Endothelial cell of umbilical vein (primary cell): ENCODE measurements at regions not wholly inside any gene's neighbourhood (a gene's known extent, or its start where the extent isn't known, plus 50 kb on each side); places are given as distances from the start of the nearest gene placed in this dataset.

ENCODE experiments used
- BruUV-seq: library from RNA; stranded (reverse); fragments of 400-500 nt; replicated peaks from 2 replicates; lab custom pipeline; 2021; lab: Mats Ljungman, UMichigan
- CTCF ChIA-PET: fragments of 300-600, 350-600 bp; sonication (Branson Sonifier 250); formaldehyde crosslinking; loops from one replicate; lab custom pipeline; 2021; ENCODE audit warnings: antibody characterized with exemption, inconsistent platforms; lab: Charles Lee
- POLR2A ChIA-PET: fragments of 300-600, 350-600 bp; sonication (Branson Sonifier 250); formaldehyde crosslinking; loops from one replicate; lab custom pipeline; 2021; ENCODE audit warnings: antibody characterized with exemption, inconsistent platforms; lab: Charles Lee
- DNase-seq: peaks from one replicate; pipeline ENCODE4 v3.0.0-alpha.2; 2011; ENCODE audit warnings: low read depth, low spot score
- FAIRE-seq: peaks from 2 replicates; lab custom pipeline; 2011; peaks lifted over from hg19 to GRCh38; lab: Jason Lieb, UNC
- H2AFZ ChIP-seq: 2 replicates; pipeline ENCODE4 v1.6.0; 2012; ENCODE audit warnings: low read depth, low read length, control low read depth, inconsistent platforms
- H3K27ac ChIP-seq: 2 replicates; pipeline ENCODE4 v1.5.1; 2011; ENCODE audit warnings: low read depth, mild to moderate bottlenecking, control low read depth, low read length, moderate library complexity; ENCODE audit not compliant: insufficient read depth
- H3K27me3 ChIP-seq, 2 experiments: 2 replicates each; pipeline versions ENCODE4 v1.6.0 to v1.6.1; 2011; ENCODE audit warnings: low read length in 2 of 2, mixed read lengths in 1 of 2; ENCODE audit not compliant: control insufficient read depth in 2 of 2, insufficient read depth in 2 of 2
- H3K36me3 ChIP-seq, 2 experiments: 2 replicates in 1 of 2; 3 replicates in 1 of 2; pipeline ENCODE4 v1.5.1; 2011; ENCODE audit warnings: low read length in 2 of 2, mild to moderate bottlenecking in 1 of 2, moderate library complexity in 1 of 2; ENCODE audit not compliant: control insufficient read depth in 2 of 2, insufficient read depth in 2 of 2; ENCODE audit errors: extremely low read depth in 1 of 2
- H3K4me1 ChIP-seq: 3 replicates; pipeline ENCODE4 v1.5.1; 2011; ENCODE audit warnings: mild to moderate bottlenecking, low read length; ENCODE audit not compliant: control insufficient read depth, insufficient read depth; ENCODE audit errors: extremely low read depth
- H3K4me2 ChIP-seq: 2 replicates; pipeline ENCODE4 v1.6.1; 2011; ENCODE audit warnings: low read length, control low read depth, mixed read lengths; ENCODE audit not compliant: insufficient read depth
- H3K4me3 ChIP-seq, 3 experiments: fragments of 200-600 bp in 1 of 3; sonication (generic), shearing (Covaris generic) in 1 of 3; replicated peaks in 1 of 3; 2 replicates each; pipeline ENCODE4 v1.5.1; 2011 to 2016; ENCODE audit warnings: control low read depth in 3 of 3, low read length in 3 of 3, mild to moderate bottlenecking in 2 of 3, inconsistent platforms in 1 of 3, low read depth in 1 of 3, moderate library complexity in 1 of 3; ENCODE audit not compliant: insufficient read depth in 1 of 3
- H3K79me2 ChIP-seq: 2 replicates; pipeline ENCODE4 v1.6.0; 2012; ENCODE audit warnings: low read length, inconsistent platforms; ENCODE audit not compliant: control insufficient read depth, insufficient read depth
- H3K9ac ChIP-seq: replicated peaks from 2 replicates; pipeline ENCODE3; 2011; ENCODE audit warnings: low read length, control low read depth; ENCODE audit not compliant: insufficient read depth; ENCODE audit errors: extremely low read depth
- H3K9me1 ChIP-seq: replicated peaks from 3 replicates; pipeline ENCODE4 v1.6.0; 2011; ENCODE audit warnings: mild to moderate bottlenecking, low read length; ENCODE audit not compliant: control insufficient read depth, insufficient read depth; ENCODE audit errors: extremely low read depth
- H3K9me3 ChIP-seq: replicated peaks from 2 replicates; pipeline ENCODE4 v1.5.1; 2012; ENCODE audit warnings: low read length, inconsistent platforms; ENCODE audit not compliant: control insufficient read depth, insufficient read depth
- H4K20me1 ChIP-seq: replicated peaks from 2 replicates; pipeline ENCODE3; 2011; ENCODE audit warnings: mild to moderate bottlenecking, low read length; ENCODE audit not compliant: control insufficient read depth, insufficient read depth; ENCODE audit errors: extremely low read depth
- EZH2 ChIP-seq: IDR thresholded peaks from 2 replicates; pipeline ENCODE4 v1.6.1; 2012; ENCODE audit warnings: borderline replicate concordance, low read depth, mild to moderate bottlenecking, moderate library complexity, low read length, inconsistent platforms; ENCODE audit not compliant: severe bottlenecking
- FOS ChIP-seq: IDR thresholded peaks from 2 replicates; pipeline ENCODE4 v1.6.1; 2011; ENCODE audit warnings: mild to moderate bottlenecking, low read length, moderate library complexity, borderline replicate concordance; ENCODE audit not compliant: insufficient read depth
- GATA2 ChIP-seq: IDR thresholded peaks from 2 replicates; pipeline ENCODE4 v1.7.0; 2011; ENCODE audit warnings: low read depth, mild to moderate bottlenecking, moderate library complexity, mixed read lengths, low read length; ENCODE audit not compliant: insufficient read length, insufficient read depth
- JUN ChIP-seq: IDR thresholded peaks from 2 replicates; pipeline ENCODE4 v1.6.1; 2011; ENCODE audit warnings: borderline replicate concordance, low read depth; ENCODE audit not compliant: insufficient read length, insufficient read depth
- MYC ChIP-seq: IDR thresholded peaks from one replicate; pipeline ENCODE4 v1.6.1; 2011; ENCODE audit warnings: mild to moderate bottlenecking, low read depth, low read length
- POLR2A ChIP-seq: IDR thresholded peaks from 2 replicates; pipeline ENCODE4 v1.6.1; 2012; ENCODE audit warnings: low read depth, mild to moderate bottlenecking, control low read depth, low read length
- POLR2AphosphoS5 ChIP-seq: IDR thresholded peaks from 2 replicates; pipeline ENCODE4 v1.6.1; 2012; ENCODE audit warnings: low read depth, mild to moderate bottlenecking, control low read depth, low read length, moderate library complexity; ENCODE audit not compliant: insufficient read depth
- dilution Hi-C: fragments of 300-500 bp; cut with MboI; formaldehyde crosslinking; loops from one replicate; pipeline ENCODE4 v1.15.0; 2019; ENCODE audit warnings: low sequenced_read_pairs; ENCODE audit not compliant: extremely low pct_ligation_motif_present
- intact Hi-C: fragments of 100-400 bp; cut with micrococcal nuclease; formaldehyde crosslinking; loops from one replicate; pipeline ENCODE4 v1.10.0; 2022
- TF ChIP-seq, protein P1 (sequence below), 2 donors: IDR thresholded peaks; 1 replicate in 1 of 2; 2 replicates in 1 of 2; pipeline ENCODE4 v1.5.1; 2011; ENCODE audit warnings: low read length in 2 of 2, mild to moderate bottlenecking in 2 of 2, moderate library complexity in 2 of 2, control low read depth in 1 of 2, inconsistent platforms in 1 of 2, low read depth in 1 of 2; ENCODE audit not compliant: insufficient read depth in 1 of 2; ENCODE audit errors: extremely low read depth in 1 of 2
- TF ChIP-seq, protein P2 (sequence below): IDR thresholded peaks from 2 replicates; pipeline ENCODE4 v1.6.1; 2011; ENCODE audit not compliant: insufficient read depth, insufficient read length

GRCh38 chr7:28891192-28891875 is 66.8 kb downstream of the TRIL start:
- intact Hi-C loops (no loop called here), dilution Hi-C loops (no loop called here)
- Histone ChIP-seq H2AFZ (no peak overlapping the region), H3K27me3 (peaks cover 5 to 6% of the 10 kb centered on the region in 2 experiments), H3K79me2 (no peaks in the 10 kb centered on the region), H3K9me3 (no peaks in the 10 kb centered on the region), H3K4me1 (no peaks in the 10 kb centered on the region), H3K4me2 (no peak overlapping the region), H4K20me1 (no peaks in the 10 kb centered on the region), H3K36me3 (no peaks in the 10 kb centered on the region), H3K27ac (no peak overlapping the region), H3K9ac (no peak overlapping the region), H3K4me3 (no peak overlapping the region), H3K9me1 (no peaks in the 10 kb centered on the region)
- DNase-seq = no peak
- no TSS peak for BruUV-seq
- FAIRE-seq = no peak
- ChIA-PET POLR2A (no interaction called here), CTCF (interaction anchor here (1.3 to 1.8 kb wide), 2 partner anchors 22 to 30 kb away, joined by 4 to 12 read pairs; no protein-coding TSS in a partner anchor)
- no peak for TF ChIP-seq EZH2
- no peak for TF ChIP-seq POLR2A
- TF ChIP-seq, protein P1, sequence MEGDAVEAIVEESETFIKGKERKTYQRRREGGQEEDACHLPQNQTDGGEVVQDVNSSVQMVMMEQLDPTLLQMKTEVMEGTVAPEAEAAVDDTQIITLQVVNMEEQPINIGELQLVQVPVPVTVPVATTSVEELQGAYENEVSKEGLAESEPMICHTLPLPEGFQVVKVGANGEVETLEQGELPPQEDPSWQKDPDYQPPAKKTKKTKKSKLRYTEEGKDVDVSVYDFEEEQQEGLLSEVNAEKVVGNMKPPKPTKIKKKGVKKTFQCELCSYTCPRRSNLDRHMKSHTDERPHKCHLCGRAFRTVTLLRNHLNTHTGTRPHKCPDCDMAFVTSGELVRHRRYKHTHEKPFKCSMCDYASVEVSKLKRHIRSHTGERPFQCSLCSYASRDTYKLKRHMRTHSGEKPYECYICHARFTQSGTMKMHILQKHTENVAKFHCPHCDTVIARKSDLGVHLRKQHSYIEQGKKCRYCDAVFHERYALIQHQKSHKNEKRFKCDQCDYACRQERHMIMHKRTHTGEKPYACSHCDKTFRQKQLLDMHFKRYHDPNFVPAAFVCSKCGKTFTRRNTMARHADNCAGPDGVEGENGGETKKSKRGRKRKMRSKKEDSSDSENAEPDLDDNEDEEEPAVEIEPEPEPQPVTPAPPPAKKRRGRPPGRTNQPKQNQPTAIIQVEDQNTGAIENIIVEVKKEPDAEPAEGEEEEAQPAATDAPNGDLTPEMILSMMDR (IDR thresholded peaks at IDR 0.05; ENCODE audit: extremely low read depth in 1 of 2, insufficient read depth in 1 of 2, low read depth in 1 of 2, low read length in 2 of 2) = no peak
- no peak for TF ChIP-seq JUN
- TF ChIP-seq, protein P2, sequence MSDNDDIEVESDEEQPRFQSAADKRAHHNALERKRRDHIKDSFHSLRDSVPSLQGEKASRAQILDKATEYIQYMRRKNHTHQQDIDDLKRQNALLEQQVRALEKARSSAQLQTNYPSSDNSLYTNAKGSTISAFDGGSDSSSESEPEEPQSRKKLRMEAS = no peak
- no peak for TF ChIP-seq FOS
- TF ChIP-seq MYC = no peak
- no peak for TF ChIP-seq POLR2AphosphoS5
- no peak for TF ChIP-seq GATA2
